ENCODE measurements at regions not wholly inside any gene's neighbourhood (a gene's known extent, or its start where the extent isn't known, plus 50 kb on each side); places are given as distances from the start of the nearest gene placed in this dataset.

DNA sequence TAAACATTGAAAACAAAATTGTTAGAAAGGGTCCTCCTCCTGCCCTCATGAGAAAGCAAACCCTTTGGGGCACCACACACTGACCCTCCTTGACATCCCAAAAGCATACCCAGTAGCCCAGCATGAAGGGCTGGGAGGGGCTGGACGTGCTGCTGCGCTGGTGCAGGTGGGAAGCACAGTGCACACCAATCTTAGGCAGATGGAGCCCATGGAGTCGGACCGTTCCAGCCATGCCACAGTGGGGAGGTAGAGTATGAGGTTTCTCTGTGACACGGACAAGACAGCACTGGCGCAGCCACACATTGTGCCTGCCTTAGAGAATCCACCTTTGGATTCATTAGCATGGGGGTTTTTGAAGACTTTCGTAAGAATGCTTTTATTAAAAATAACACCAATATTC, 544.2 kb upstream of the FRG1 start:
- Mint-ChIP-seq H3K27me3 (no peaks in the 10 kb centered on the region), H3K9me3 (peaks cover 12% of the 10 kb centered on the region), H3K4me3 (no peak overlapping the region), H3K27ac (no peak overlapping the region), H3K4me1 (ENCODE audit: low read depth) (no peaks in the 10 kb centered on the region), H3K36me3 (ENCODE audit: low read depth) (no peaks in the 10 kb centered on the region)
- Histone ChIP-seq H3K4me1 (ENCODE audit: insufficient read depth, low read length) (no peaks in the 10 kb centered on the region), H3K36me3 (ENCODE audit: insufficient read depth, low read length) (no peaks in the 10 kb centered on the region), H3K4me3 (ENCODE audit: low read length) (no peak overlapping the region), H3K27me3 (ENCODE audit: control insufficient read depth in 1 of 2, insufficient read depth in 2 of 2, low read length in 2 of 2) (no peaks in the 10 kb centered on the region), H3K27ac (ENCODE audit: low read depth in 1 of 2, low read length in 2 of 2) (no peak overlapping the region), H3K9me3 (ENCODE audit: control insufficient read depth in 1 of 2, insufficient read depth in 1 of 2, low read length in 2 of 2) (peaks cover 5 to 7% of the 10 kb centered on the region in 2 experiments)
- TF ChIP-seq CTCF (IDR thresholded peaks at IDR 0.05) = no peak
- ChIA-PET CTCF (no interaction called here), POLR2A (no interaction called here)
- intact Hi-C loops (cut with DNase I, micrococcal nuclease) = no loop called here
- no peak for DNase-seq
- ATAC-seq (ENCODE audit: poor library complexity) = no peak

DNA sequence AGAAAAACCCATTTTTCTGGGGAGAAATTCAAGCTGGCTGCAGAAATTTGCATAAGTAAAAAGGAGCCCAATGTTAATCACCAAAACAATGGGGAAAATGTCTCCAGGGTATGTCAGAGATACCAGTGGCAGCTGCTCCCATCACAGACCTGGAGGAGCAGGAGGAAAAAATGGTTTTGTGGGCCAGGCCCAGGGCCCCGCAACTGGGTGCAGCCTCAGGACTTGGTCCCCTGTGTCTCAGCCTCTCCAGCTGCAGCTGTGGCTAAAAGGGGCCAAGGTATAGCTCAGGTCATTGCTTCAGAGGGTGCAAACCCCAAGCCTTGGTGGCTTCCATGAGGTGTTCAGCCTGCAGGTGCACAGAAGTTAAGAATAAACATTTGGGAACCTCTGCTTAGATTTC, 536.4 kb upstream of the FRG1 start:
- no peaks in the 10 kb centered on the region for H3K4me1 ChIP-seq (ENCODE audit: insufficient read depth, low read length)
- POLR2A ChIA-PET = no interaction called here
- DNase-seq (no peak), ATAC-seq (ENCODE audit: poor library complexity) (no peak)
- no peaks in the 10 kb centered on the region for H3K27me3 ChIP-seq (ENCODE audit: control insufficient read depth in 1 of 2, insufficient read depth in 2 of 2, low read length in 2 of 2)
- H3K9me3 ChIP-seq (ENCODE audit: control insufficient read depth in 1 of 2, insufficient read depth in 1 of 2, low read length in 2 of 2) = peaks cover 2 to 4% of the 10 kb centered on the region in 2 experiments
- TF ChIP-seq CTCF (IDR thresholded peaks at IDR 0.05) = no peak
- no peak overlapping the region for H3K27ac Mint-ChIP-seq
- no peaks in the 10 kb centered on the region for H3K27me3 Mint-ChIP-seq
- CTCF ChIA-PET = no interaction called here
- intact Hi-C loops (cut with DNase I, micrococcal nuclease) = no loop called here
- H3K36me3 Mint-ChIP-seq (ENCODE audit: low read depth) = no peaks in the 10 kb centered on the region
- no peak overlapping the region for H3K4me3 Mint-ChIP-seq
- H3K4me1 Mint-ChIP-seq (ENCODE audit: low read depth) = no peaks in the 10 kb centered on the region
- no peak overlapping the region for H3K4me3 ChIP-seq (ENCODE audit: low read length)
- no peaks in the 10 kb centered on the region for H3K36me3 ChIP-seq (ENCODE audit: insufficient read depth, low read length)
- peaks cover 10% of the 10 kb centered on the region for H3K9me3 Mint-ChIP-seq
- no peak overlapping the region for H3K27ac ChIP-seq (ENCODE audit: low read depth in 1 of 2, low read length in 2 of 2)

GRCh38 chr4:189409158-189409557, 531.5 kb upstream of the FRG1 start:
- no peaks in the 10 kb centered on the region for H3K27me3 Mint-ChIP-seq
- H3K4me3 Mint-ChIP-seq = no peak overlapping the region
- no peaks in the 10 kb centered on the region for H3K36me3 Mint-ChIP-seq (ENCODE audit: low read depth)
- POLR2A ChIA-PET = no interaction called here
- Histone ChIP-seq H3K27ac (ENCODE audit: low read depth in 1 of 2, low read length in 2 of 2) (no peak overlapping the region), H3K27me3 (ENCODE audit: control insufficient read depth in 1 of 2, insufficient read depth in 2 of 2, low read length in 2 of 2) (no peaks in the 10 kb centered on the region), H3K36me3 (ENCODE audit: insufficient read depth, low read length) (no peaks in the 10 kb centered on the region), H3K4me3 (ENCODE audit: low read length) (no peak overlapping the region), H3K4me1 (ENCODE audit: insufficient read depth, low read length) (no peaks in the 10 kb centered on the region), H3K9me3 (ENCODE audit: control insufficient read depth in 1 of 2, insufficient read depth in 1 of 2, low read length in 2 of 2) (peaks cover 0 to 3% of the 10 kb centered on the region in 2 experiments)
- no peak for ATAC-seq (ENCODE audit: poor library complexity)
- no peak for DNase-seq
- TF ChIP-seq CTCF (IDR thresholded peaks at IDR 0.05) = no peak
- CTCF ChIA-PET = no interaction called here
- intact Hi-C loops (cut with DNase I, micrococcal nuclease) = no loop called here
- no peaks in the 10 kb centered on the region for H3K4me1 Mint-ChIP-seq (ENCODE audit: low read depth)
- H3K9me3 Mint-ChIP-seq = peaks cover 8% of the 10 kb centered on the region
- no peak overlapping the region for H3K27ac Mint-ChIP-seq

All from CD4-positive, alpha-beta T cell (primary cell).